ENCODE measurements at regions not wholly inside any gene's neighbourhood (a gene's known extent, or its start where the extent isn't known, plus 50 kb on each side); places are given as distances from the start of the nearest gene placed in this dataset.
A peak's percentile ranks its signal among the peaks of the same experiment; 100 is the strongest.

- peak; percentile 88 for DNase-seq (ENCODE audit: low read depth)
- H3K4me3 ChIP-seq (ENCODE audit: low read depth, low read length): no peak overlapping the region
- no peak for TF ChIP-seq CTCF (IDR thresholded peaks at IDR 0.05; ENCODE audit: insufficient read depth, low read length, poor library complexity, severe bottlenecking)
- no peaks in the 10 kb centered on the region for H3K36me3 ChIP-seq (ENCODE audit: control insufficient read depth, insufficient read depth, low read length)
- no peaks in the 10 kb centered on the region for H3K27me3 ChIP-seq (ENCODE audit: control insufficient read depth, insufficient read depth, low read length)
Measured at GRCh38 chr12:75705749-75706711, 194.6 kb upstream of the KRR1 start.

DNA sequence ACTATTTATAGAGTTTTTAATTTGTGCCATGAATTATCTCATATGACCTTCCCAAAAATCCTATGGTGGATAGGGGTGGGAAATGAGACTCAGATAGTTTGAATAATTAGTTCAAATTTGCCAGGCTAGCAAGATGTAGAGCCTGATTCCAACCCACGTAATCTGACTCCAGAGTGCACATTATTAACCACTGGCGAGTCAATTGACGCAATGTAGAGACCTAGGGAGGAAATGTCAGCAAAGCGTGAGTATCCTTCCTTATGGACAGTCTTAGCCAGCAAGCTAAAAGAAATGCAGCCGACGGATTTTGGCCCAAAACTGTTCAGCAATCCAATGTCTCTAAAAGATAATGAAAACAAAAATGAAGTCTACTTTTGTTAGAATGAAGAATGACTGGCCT, 193.3 kb upstream of the KRR1 start:
- no peak overlapping the region for H3K4me3 ChIP-seq (ENCODE audit: low read depth, low read length)
- no peak for TF ChIP-seq CTCF (IDR thresholded peaks at IDR 0.05; ENCODE audit: insufficient read depth, low read length, poor library complexity, severe bottlenecking)
- no peaks in the 10 kb centered on the region for H3K27me3 ChIP-seq (ENCODE audit: control insufficient read depth, insufficient read depth, low read length)
- DNase-seq (ENCODE audit: low read depth): no peak
- no peaks in the 10 kb centered on the region for H3K36me3 ChIP-seq (ENCODE audit: control insufficient read depth, insufficient read depth, low read length)

DNA sequence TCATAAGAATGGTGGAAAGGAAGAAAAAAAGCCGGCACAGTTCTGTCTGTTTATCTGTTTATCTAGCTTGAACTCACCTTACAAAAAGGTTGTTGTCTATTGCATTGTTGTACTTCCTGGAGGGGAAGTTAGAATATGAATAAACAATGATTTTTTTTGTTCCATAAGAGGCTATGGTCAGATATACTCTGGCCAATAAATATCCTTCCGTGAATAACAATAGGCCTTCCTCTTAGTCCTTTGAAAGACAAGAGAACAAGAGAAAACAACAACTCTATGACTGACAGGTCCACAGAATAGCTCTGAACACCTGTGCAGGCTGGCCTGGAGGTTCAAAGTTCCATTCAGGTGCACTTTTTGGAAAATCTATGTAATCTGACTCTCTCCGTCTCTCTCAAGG, 192.8 kb upstream of the KRR1 start:
- no peaks in the 10 kb centered on the region for H3K27me3 ChIP-seq (ENCODE audit: control insufficient read depth, insufficient read depth, low read length)

DNA sequence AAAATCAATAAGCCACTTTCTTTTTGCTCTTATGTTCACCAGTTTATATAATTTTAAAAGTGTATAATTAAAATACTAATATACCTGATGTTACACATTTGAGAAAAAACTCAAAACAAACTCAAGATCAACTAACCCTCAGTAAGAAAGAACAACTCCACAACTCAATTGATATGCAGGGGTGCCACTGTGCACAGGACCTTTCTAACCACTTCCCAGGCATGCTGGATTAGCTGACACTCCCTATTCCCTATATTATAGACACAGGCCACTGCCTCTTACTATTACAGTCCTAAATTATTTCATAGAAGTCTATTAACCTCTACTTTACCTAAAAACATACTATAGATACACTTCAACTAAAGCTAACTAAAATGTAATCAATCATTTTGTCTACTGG, 191.7 kb upstream of the KRR1 start:
- Histone ChIP-seq H3K4me3 (ENCODE audit: low read depth, low read length) (no peak overlapping the region), H3K36me3 (ENCODE audit: control insufficient read depth, insufficient read depth, low read length) (no peaks in the 10 kb centered on the region), H3K27me3 (ENCODE audit: control insufficient read depth, insufficient read depth, low read length) (no peaks in the 10 kb centered on the region)
- TF ChIP-seq CTCF (IDR thresholded peaks at IDR 0.05; ENCODE audit: insufficient read depth, low read length, poor library complexity, severe bottlenecking): no peak
- DNase-seq (ENCODE audit: low read depth): no peak

More for the DNA sequence above, 192.8 kb upstream of the KRR1 start:
- no peak for DNase-seq (ENCODE audit: low read depth)
- Histone ChIP-seq H3K4me3 (ENCODE audit: low read depth, low read length) (no peak overlapping the region), H3K36me3 (ENCODE audit: control insufficient read depth, insufficient read depth, low read length) (no peaks in the 10 kb centered on the region)
- TF ChIP-seq CTCF (IDR thresholded peaks at IDR 0.05; ENCODE audit: insufficient read depth, low read length, poor library complexity, severe bottlenecking): no peak

GRCh38 chr12:75702477-75703093, 191.2 kb upstream of the KRR1 start:
- no peak overlapping the region for H3K4me3 ChIP-seq (ENCODE audit: low read depth, low read length)
- DNase-seq (ENCODE audit: low read depth): no peak
- H3K27me3 ChIP-seq (ENCODE audit: control insufficient read depth, insufficient read depth, low read length): no peaks in the 10 kb centered on the region
- TF ChIP-seq CTCF (IDR thresholded peaks at IDR 0.05; ENCODE audit: insufficient read depth, low read length, poor library complexity, severe bottlenecking): no peak
- no peaks in the 10 kb centered on the region for H3K36me3 ChIP-seq (ENCODE audit: control insufficient read depth, insufficient read depth, low read length)

Data from kidney epithelial cell (primary cell).